ENCODE measurements at regions not wholly inside any gene's neighbourhood (a gene's known extent, or its start where the extent isn't known, plus 50 kb on each side); places are given as distances from the start of the nearest gene placed in this dataset.

GRCh38 chr5:143742951-143743350, 69.0 kb upstream of the HMHB1 start:
- Mint-ChIP-seq H3K4me1 (no peaks in the 10 kb centered on the region), H3K27me3 (ENCODE audit: low read depth) (no peaks in the 10 kb centered on the region), H3K9me3 (peaks cover 5% of the 10 kb centered on the region; the same call in 1 of the 2 replicates), H3K36me3 (no peaks in the 10 kb centered on the region), H3K4me3 (no peak overlapping the region), H3K27ac (no peak overlapping the region)
- TF ChIP-seq CBFB (CRISPR knock-in tag; IDR thresholded peaks at IDR 0.05; ENCODE audit: low read depth) (no peak), ZSCAN18 (CRISPR knock-in tag; IDR thresholded peaks at IDR 0.05) (no peak), SOX15 (CRISPR knock-in tag; IDR thresholded peaks at IDR 0.05) (no peak), JUN (CRISPR knock-in tag; IDR thresholded peaks at IDR 0.05) (no peak), ELF4 (CRISPR knock-in tag; IDR thresholded peaks at IDR 0.05; ENCODE audit: low read depth) (no peak), OVOL2 (CRISPR knock-in tag; IDR thresholded peaks at IDR 0.05; ENCODE audit: borderline replicate concordance) (no peak), ZNF138 (CRISPR knock-in tag; conservative IDR thresholded peaks at IDR 0.05) (no peak), ZNF512 (CRISPR knock-in tag; IDR thresholded peaks at IDR 0.05; ENCODE audit: borderline replicate concordance) (no peak), ATF6 (CRISPR knock-in tag; IDR thresholded peaks at IDR 0.05) (no peak), SMAD3 (CRISPR knock-in tag; IDR thresholded peaks at IDR 0.05; ENCODE audit: borderline replicate concordance) (no peak), JAZF1 (CRISPR knock-in tag; IDR thresholded peaks at IDR 0.05) (no peak), ZNF423 (CRISPR knock-in tag; IDR thresholded peaks at IDR 0.05) (no peak)
- CTCF ChIA-PET: no interaction called here
- DNase-seq (ENCODE audit: low spot score) (no peak), ATAC-seq (no peak)
- POLR2A ChIA-PET: no interaction called here

- no peak for ATAC-seq
- Mint-ChIP-seq H3K4me1 (peaks cover 13% of the 10 kb centered on the region), H3K27ac (no peak overlapping the region), H3K36me3 (no peaks in the 10 kb centered on the region), H3K4me3 (no peak overlapping the region), H3K9me3 (peaks cover 5% of the 10 kb centered on the region; the same call in 1 of the 2 replicates), H3K27me3 (ENCODE audit: low read depth) (no peaks in the 10 kb centered on the region)
- no peak for DNase-seq (ENCODE audit: low spot score)
- TF ChIP-seq ATF3 (CRISPR knock-in tag; conservative IDR thresholded peaks at IDR 0.05) (no peak), NFE2L1 (CRISPR knock-in tag; IDR thresholded peaks at IDR 0.05) (no peak), SOX15 (CRISPR knock-in tag; IDR thresholded peaks at IDR 0.05) (no peak), NFATC4 (CRISPR knock-in tag; IDR thresholded peaks at IDR 0.05) (no peak), ZNF671 (CRISPR knock-in tag; IDR thresholded peaks at IDR 0.05) (no peak), OVOL2 (CRISPR knock-in tag; IDR thresholded peaks at IDR 0.05; ENCODE audit: borderline replicate concordance) (no peak), CREM (CRISPR knock-in tag; IDR thresholded peaks at IDR 0.05) (no peak), ZNF219 (CRISPR knock-in tag; IDR thresholded peaks at IDR 0.05; ENCODE audit: borderline replicate concordance) (no peak)
- CTCF ChIA-PET: no interaction called here
- POLR2A ChIA-PET: no interaction called here
Observed at GRCh38 chr5:143741421-143741820, 70.5 kb upstream of the HMHB1 start.

- no peak for DNase-seq (ENCODE audit: low spot score)
- Mint-ChIP-seq H3K36me3 (no peaks in the 10 kb centered on the region), H3K4me3 (no peak overlapping the region), H3K9me3 (peaks cover 6% of the 10 kb centered on the region; the same call in 1 of the 2 replicates), H3K27me3 (ENCODE audit: low read depth) (no peaks in the 10 kb centered on the region), H3K27ac (no peak overlapping the region), H3K4me1 (peaks cover 13% of the 10 kb centered on the region)
- CTCF ChIA-PET: no interaction called here
- POLR2A ChIA-PET: no interaction called here
- no peak for ATAC-seq
- TF ChIP-seq RORB (CRISPR knock-in tag; IDR thresholded peaks at IDR 0.05) (no peak), ZNF396 (CRISPR knock-in tag; IDR thresholded peaks at IDR 0.05; ENCODE audit: borderline replicate concordance) (no peak), ATF2 (CRISPR knock-in tag; IDR thresholded peaks at IDR 0.05; ENCODE audit: borderline replicate concordance, low read depth) (no peak), MLX (CRISPR knock-in tag; IDR thresholded peaks at IDR 0.05) (no peak), USF1 (CRISPR knock-in tag; IDR thresholded peaks at IDR 0.05) (no peak), ZNF263 (CRISPR knock-in tag; IDR thresholded peaks at IDR 0.05; ENCODE audit: low read depth) (no peak), TP53 (CRISPR knock-in tag; IDR thresholded peaks at IDR 0.05) (no peak), MXD4 (CRISPR knock-in tag; IDR thresholded peaks at IDR 0.05; ENCODE audit: borderline replicate concordance) (no peak), NR1H2 (CRISPR knock-in tag; IDR thresholded peaks at IDR 0.05) (no peak), ATF3 (CRISPR knock-in tag; conservative IDR thresholded peaks at IDR 0.05) (no peak)
Observed at GRCh38 chr5:143740956-143741355, 71.0 kb upstream of the HMHB1 start.
